CD4-positive, alpha-beta memory T cell (primary cell): ENCODE measurements at regions not wholly inside any gene's neighbourhood (a gene's known extent, or its start where the extent isn't known, plus 50 kb on each side); places are given as distances from the start of the nearest gene placed in this dataset.

Source experiments
- CTCF ChIA-PET: fragments of 350-600 bp; sonication (Branson Sonifier 250); formaldehyde crosslinking; loops from one replicate; lab custom pipeline; 2021; ENCODE audit warnings: inconsistent platforms; ENCODE audit not compliant: partially characterized antibody; lab: Charles Lee
- POLR2A ChIA-PET: fragments of 350-600 bp; sonication (Branson Sonifier 250); formaldehyde crosslinking; loops from one replicate; lab custom pipeline; 2021; ENCODE audit not compliant: partially characterized antibody; lab: Charles Lee
- DNase-seq, 5 donors: peaks; one replicate each; pipeline versions ENCODE4 v3.0.0 to v3.0.0-alpha.2; 2020 to 2022; ENCODE audit warnings: mixed read lengths in 1 of 5
- H3K27ac ChIP-seq: one replicate; pipeline ENCODE4 v1.7.0; 2013; ENCODE audit warnings: low read depth, low read length
- H3K27me3 ChIP-seq: 2 replicates; pipeline ENCODE4 v1.7.0; 2013; ENCODE audit warnings: mild to moderate bottlenecking, low read length, moderate library complexity; ENCODE audit not compliant: insufficient read depth
- H3K36me3 ChIP-seq: 2 replicates; pipeline ENCODE4 v1.7.0; 2013; ENCODE audit warnings: mild to moderate bottlenecking, low read length, moderate library complexity; ENCODE audit not compliant: insufficient read depth
- H3K4me1 ChIP-seq: 2 replicates; pipeline ENCODE4 v1.7.0; 2013; ENCODE audit warnings: mild to moderate bottlenecking, low read length, moderate library complexity; ENCODE audit not compliant: insufficient read depth
- H3K4me3 ChIP-seq, 2 donors: one replicate each; pipeline ENCODE4 v1.7.0; 2013; ENCODE audit warnings: low read length in 2 of 2, mild to moderate bottlenecking in 1 of 2
- H3K9me3 ChIP-seq, 2 donors: one replicate each; pipeline ENCODE4 v1.7.0; 2013; ENCODE audit warnings: low read length in 2 of 2, control low read depth in 1 of 2; ENCODE audit not compliant: control insufficient read depth in 1 of 2
- H3K27ac Mint-ChIP-seq, 7 donors: one replicate each; pipeline ENCODE4 v1.8.0; 2020 to 2021; ENCODE audit warnings: mixed read lengths in 7 of 7, mild to moderate bottlenecking in 6 of 7, inconsistent platforms in 3 of 7, moderate library complexity in 3 of 7
- H3K27me3 Mint-ChIP-seq, 2 donors: one replicate each; pipeline ENCODE4 v1.8.0; 2020 to 2021; ENCODE audit warnings: mixed read lengths in 2 of 2
- H3K36me3 Mint-ChIP-seq, 2 donors: one replicate each; pipeline ENCODE4 v1.8.0; 2020 to 2021; ENCODE audit warnings: mixed read lengths in 2 of 2, inconsistent platforms in 1 of 2, mild to moderate bottlenecking in 1 of 2
- H3K4me1 Mint-ChIP-seq, 4 donors: one replicate each; pipeline ENCODE4 v1.8.0; 2020 to 2021; ENCODE audit warnings: mixed read lengths in 4 of 4, mild to moderate bottlenecking in 1 of 4
- H3K4me3 Mint-ChIP-seq, 8 donors: one replicate each; pipeline ENCODE4 v1.8.0; 2020 to 2021; ENCODE audit warnings: mixed read lengths in 8 of 8, mild to moderate bottlenecking in 7 of 8, moderate library complexity in 6 of 8, inconsistent platforms in 3 of 8
- H3K9me3 Mint-ChIP-seq, 8 donors: one replicate each; pipeline ENCODE4 v1.8.0; 2020 to 2021; ENCODE audit warnings: mixed read lengths in 8 of 8, mild to moderate bottlenecking in 5 of 8, inconsistent platforms in 3 of 8, moderate library complexity in 1 of 8
- intact Hi-C: fragments of 100-400 bp; cut with micrococcal nuclease; formaldehyde crosslinking; loops from one replicate; pipeline ENCODE4 v1.15.1; 2023

DNA sequence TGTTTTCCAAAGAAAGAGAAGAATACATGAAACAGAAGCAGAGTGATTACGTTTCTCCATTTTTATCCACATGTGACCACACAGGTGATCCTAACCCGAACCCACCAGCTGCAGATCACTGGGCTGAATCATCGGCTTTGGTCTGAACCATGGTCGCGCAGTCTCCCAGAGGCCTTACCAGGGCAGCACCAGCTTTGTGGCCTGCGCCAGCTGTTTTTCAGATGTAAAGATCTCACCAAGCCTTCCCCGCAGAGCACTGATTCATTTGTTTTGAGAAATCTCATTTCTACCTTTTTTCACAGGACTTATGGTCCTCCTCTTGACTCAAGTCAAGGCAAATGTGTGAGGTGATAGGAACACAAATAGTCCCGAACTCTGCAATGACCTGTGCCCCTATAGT, 207.0 kb upstream of the PPP2R2D start:
- DNase-seq = no peak
- H3K4me1 Mint-ChIP-seq = no peaks in the 10 kb centered on the region
- Histone ChIP-seq H3K9me3 (no peaks in the 10 kb centered on the region), H3K4me3 (no peak overlapping the region), H3K27me3 (no peaks in the 10 kb centered on the region), H3K36me3 (no peaks in the 10 kb centered on the region), H3K27ac (no peak overlapping the region), H3K4me1 (no peaks in the 10 kb centered on the region)
- ChIA-PET POLR2A (no interaction called here), CTCF (no interaction called here)
- no peak overlapping the region for H3K4me3 Mint-ChIP-seq
- H3K36me3 Mint-ChIP-seq = no peaks in the 10 kb centered on the region
- H3K9me3 Mint-ChIP-seq = peaks cover 0 to 2% (median 0%) of the 10 kb centered on the region in 8 donors
- intact Hi-C loops = no loop called here
- no peak overlapping the region for H3K27ac Mint-ChIP-seq
- H3K27me3 Mint-ChIP-seq = peaks cover 2 to 3% of the 10 kb centered on the region in 2 donors

DNA sequence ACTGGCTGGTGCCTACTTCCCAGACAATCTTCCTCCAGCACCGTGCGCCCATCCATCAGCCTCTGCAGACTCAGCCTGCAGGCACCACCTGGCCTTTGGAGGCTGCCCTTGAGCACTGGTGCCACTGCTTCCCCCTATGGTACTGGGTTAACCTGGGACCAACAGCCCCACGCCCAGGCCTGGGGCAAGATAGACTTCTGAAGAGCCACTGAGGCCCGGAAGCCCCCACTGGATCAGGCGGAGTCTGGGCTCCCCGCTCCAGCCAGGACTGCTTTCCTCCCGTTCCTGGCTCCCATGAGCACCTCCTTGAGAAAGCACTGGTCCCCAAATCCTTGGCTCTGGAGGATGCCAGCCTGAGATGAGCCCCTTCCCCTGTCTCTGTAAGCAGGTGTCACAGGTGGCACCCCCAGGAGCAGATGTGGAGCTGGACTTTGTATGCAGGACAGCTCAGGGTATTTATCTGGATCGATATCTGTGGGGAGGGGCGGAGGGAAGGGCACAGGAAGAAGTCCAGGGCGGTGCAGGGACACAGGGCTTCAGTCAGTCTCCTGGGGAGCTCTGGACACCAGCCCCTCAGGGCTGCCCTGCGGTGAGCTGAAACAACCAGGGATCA, 206.5 kb upstream of the PPP2R2D start:
- Mint-ChIP-seq H3K4me3 (no peak overlapping the region), H3K36me3 (no peaks in the 10 kb centered on the region), H3K27me3 (peaks cover 2 to 3% of the 10 kb centered on the region in 2 donors), H3K9me3 (peaks cover 0 to 2% (median 0%) of the 10 kb centered on the region in 8 donors), H3K27ac (no peak overlapping the region), H3K4me1 (no peaks in the 10 kb centered on the region)
- intact Hi-C loops = no loop called here
- CTCF ChIA-PET = no interaction called here
- H3K27me3 ChIP-seq = no peaks in the 10 kb centered on the region
- no peaks in the 10 kb centered on the region for H3K36me3 ChIP-seq
- DNase-seq = no peak
- POLR2A ChIA-PET = no interaction called here
- H3K4me1 ChIP-seq = no peaks in the 10 kb centered on the region
- H3K9me3 ChIP-seq = no peaks in the 10 kb centered on the region
- no peak overlapping the region for H3K4me3 ChIP-seq
- H3K27ac ChIP-seq = no peak overlapping the region

DNA sequence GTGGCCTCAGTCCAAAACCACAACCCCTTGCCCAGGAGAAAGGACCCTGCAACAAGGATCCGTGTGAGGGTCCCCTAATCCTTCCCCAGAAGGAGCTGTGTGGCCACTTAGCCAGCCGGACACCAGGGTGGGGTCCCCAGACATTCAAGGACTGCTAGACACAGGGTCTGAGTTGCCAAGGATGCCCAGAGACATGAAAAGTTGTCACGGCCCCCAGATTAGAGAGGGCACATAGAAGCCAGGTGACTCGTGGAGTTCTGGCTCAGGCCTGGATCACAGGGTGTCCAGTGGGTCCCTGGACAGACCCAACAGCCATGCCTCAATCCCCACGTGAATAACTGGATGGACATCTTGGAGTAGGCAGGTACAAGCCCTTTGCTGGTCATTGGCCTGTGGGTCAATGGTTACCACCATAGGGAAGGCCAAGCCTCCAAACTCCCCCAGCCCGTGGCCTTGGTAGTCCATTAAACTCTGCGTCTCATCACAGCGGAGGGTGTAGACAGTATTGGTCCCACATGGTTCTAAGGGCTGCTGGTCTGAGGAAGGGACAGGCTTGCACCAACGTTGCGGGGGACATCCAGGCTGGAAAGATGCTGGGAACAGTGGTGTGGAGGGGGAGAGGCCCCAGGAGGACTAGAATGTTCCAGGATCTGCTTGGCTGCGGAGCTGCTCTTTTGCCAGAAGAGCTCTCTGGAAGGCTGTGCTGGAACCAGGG, 205.9 kb upstream of the PPP2R2D start:
- Mint-ChIP-seq H3K4me3 (no peak overlapping the region), H3K27me3 (peaks cover 2 to 3% of the 10 kb centered on the region in 2 donors), H3K27ac (no peak overlapping the region), H3K9me3 (peaks cover 0 to 2% (median 0%) of the 10 kb centered on the region in 8 donors), H3K4me1 (no peaks in the 10 kb centered on the region), H3K36me3 (no peaks in the 10 kb centered on the region)
- H3K9me3 ChIP-seq = no peaks in the 10 kb centered on the region
- ChIA-PET CTCF (no interaction called here), POLR2A (no interaction called here)
- intact Hi-C loops = no loop called here
- H3K27ac ChIP-seq = no peak overlapping the region
- no peaks in the 10 kb centered on the region for H3K36me3 ChIP-seq
- no peaks in the 10 kb centered on the region for H3K4me1 ChIP-seq
- H3K27me3 ChIP-seq = no peaks in the 10 kb centered on the region
- no peak overlapping the region for H3K4me3 ChIP-seq
- no peak for DNase-seq

DNA sequence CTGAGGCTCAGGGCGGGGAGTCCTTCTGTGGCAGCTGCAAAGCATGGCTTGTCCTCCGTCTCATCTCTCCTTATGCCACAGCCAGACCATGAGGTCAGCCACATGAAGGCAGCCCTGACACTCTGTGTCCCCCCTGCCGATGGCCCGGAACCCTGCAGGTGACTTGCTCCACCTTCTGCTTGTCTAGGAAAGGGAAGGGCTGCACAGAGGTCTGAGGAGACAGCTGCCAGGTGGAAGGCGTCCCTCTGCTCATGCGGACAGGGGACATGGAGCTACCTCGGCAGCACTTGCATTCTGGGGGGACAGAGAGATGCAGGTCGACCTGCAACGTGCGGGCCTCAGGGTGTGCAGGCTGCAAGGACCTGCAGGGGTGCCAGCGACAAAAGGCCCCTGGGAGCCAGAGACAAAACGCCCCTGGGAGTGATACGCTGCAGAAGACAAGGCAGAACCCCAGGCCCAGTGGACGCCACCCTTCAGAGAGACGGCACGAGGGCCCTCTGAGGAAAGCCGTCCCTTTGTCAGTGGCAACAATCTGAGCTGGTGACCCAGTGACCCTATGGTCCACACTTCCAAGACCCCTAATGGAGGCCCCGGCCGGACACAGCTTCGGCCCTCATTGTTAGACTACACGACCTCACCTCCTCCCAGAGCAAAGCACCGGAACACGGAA, 205.2 kb upstream of the PPP2R2D start:
- Mint-ChIP-seq H3K9me3 (peaks cover 0 to 2% (median 0%) of the 10 kb centered on the region in 8 donors), H3K27me3 (peaks cover 0 to 3% of the 10 kb centered on the region in 2 donors), H3K27ac (no peak overlapping the region), H3K4me3 (no peak overlapping the region), H3K4me1 (no peaks in the 10 kb centered on the region), H3K36me3 (no peaks in the 10 kb centered on the region)
- Histone ChIP-seq H3K36me3 (no peaks in the 10 kb centered on the region), H3K4me3 (no peak overlapping the region), H3K9me3 (no peaks in the 10 kb centered on the region), H3K27ac (no peak overlapping the region), H3K27me3 (no peaks in the 10 kb centered on the region), H3K4me1 (no peaks in the 10 kb centered on the region)
- DNase-seq = no peak
- ChIA-PET POLR2A (no interaction called here), CTCF (no interaction called here)
- intact Hi-C loops = no loop called here

DNA sequence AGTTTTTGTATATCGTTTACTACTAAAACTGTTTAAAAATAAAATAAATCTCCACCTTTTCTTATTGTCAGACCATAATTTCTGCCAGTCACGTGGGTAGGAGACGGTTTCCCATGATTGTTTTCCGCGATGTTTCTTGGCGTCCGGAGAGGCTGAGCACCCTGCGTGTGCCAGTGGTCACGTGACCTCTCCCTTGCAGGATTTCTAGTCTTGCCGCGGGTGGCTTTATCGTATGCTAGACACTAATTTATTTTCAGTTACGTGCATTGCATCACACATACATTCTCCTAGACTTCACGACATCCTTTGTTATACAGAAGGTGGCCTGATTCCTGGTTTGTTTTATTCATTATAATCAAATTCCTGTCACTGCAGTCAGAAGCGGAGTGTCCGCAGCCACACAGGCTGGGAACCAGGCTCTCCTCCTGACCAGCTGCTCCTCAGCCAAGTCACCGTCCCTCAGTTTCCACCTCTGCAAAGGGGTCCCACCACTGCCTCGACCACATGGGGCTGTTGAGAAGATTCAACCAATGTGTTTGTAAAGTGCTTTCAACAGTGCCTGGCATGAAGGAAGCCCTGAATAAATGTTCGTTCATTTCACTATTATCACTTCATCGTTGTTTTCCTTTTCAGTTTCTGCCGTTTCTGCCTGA, 203.2 kb upstream of the PPP2R2D start:
- H3K36me3 Mint-ChIP-seq = no peaks in the 10 kb centered on the region
- Histone ChIP-seq H3K36me3 (no peaks in the 10 kb centered on the region), H3K4me3 (no peak overlapping the region), H3K27me3 (no peaks in the 10 kb centered on the region), H3K4me1 (no peaks in the 10 kb centered on the region), H3K27ac (no peak overlapping the region), H3K9me3 (no peaks in the 10 kb centered on the region)
- H3K4me3 Mint-ChIP-seq = no peak overlapping the region
- H3K27ac Mint-ChIP-seq = no peak overlapping the region
- H3K4me1 Mint-ChIP-seq = no peaks in the 10 kb centered on the region
- peaks cover 0 to 3% of the 10 kb centered on the region in 2 donors for H3K27me3 Mint-ChIP-seq
- CTCF ChIA-PET = no interaction called here
- no peak for DNase-seq
- intact Hi-C loops = no loop called here
- H3K9me3 Mint-ChIP-seq = peaks cover 0 to 4% (median 0%) of the 10 kb centered on the region in 8 donors
- POLR2A ChIA-PET = no interaction called here

DNA sequence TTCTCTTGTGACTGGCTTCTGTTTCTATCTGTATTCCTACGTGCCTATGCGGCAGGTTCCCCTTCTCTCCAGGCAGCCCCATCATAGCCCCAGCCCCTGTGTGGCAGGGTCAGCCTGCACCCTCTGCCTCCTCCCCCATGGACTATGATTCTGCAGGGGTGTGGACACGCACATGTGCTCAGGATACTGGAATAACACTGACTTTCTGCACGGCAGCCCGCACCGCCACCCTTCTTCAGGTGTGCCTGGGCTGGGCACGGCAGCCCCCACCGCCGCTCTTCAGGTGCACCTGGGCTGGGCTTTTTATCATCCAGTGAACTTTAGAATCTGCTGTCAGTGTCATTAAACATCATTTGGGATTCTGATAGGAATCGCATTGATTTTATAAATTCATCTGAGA, 202.6 kb upstream of the PPP2R2D start:
- DNase-seq = no peak
- POLR2A ChIA-PET = no interaction called here
- no peak overlapping the region for H3K27ac ChIP-seq
- H3K27me3 ChIP-seq = no peaks in the 10 kb centered on the region
- H3K36me3 ChIP-seq = no peaks in the 10 kb centered on the region
- Mint-ChIP-seq H3K27me3 (peaks cover 0 to 3% of the 10 kb centered on the region in 2 donors), H3K4me1 (no peaks in the 10 kb centered on the region), H3K36me3 (no peaks in the 10 kb centered on the region), H3K27ac (no peak overlapping the region), H3K9me3 (peaks cover 0 to 6% (median 0%) of the 10 kb centered on the region in 8 donors), H3K4me3 (no peak overlapping the region)
- CTCF ChIA-PET = no interaction called here
- H3K4me1 ChIP-seq = no peaks in the 10 kb centered on the region
- no peak overlapping the region for H3K4me3 ChIP-seq
- no peaks in the 10 kb centered on the region for H3K9me3 ChIP-seq
- intact Hi-C loops = no loop called here

DNA sequence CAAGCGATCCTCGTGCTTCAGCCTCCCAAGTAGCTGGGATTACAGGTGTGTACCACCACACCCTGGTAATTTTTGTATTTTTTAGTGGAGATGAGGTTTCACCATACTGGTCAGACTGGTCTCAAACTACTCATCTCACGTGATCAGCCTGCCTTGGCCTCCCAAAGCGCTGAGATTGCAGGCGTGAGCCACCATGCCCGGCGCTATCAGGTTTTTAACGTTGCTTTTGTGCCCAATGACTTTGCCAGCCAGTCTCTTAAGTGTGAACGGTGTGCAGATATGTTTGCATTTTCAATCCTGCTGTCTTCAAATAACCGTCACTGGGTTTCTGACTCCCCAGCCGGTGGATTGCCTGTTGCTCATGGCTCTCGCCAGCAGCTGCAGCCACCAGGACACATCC, 201.8 kb upstream of the PPP2R2D start:
- no peaks in the 10 kb centered on the region for H3K36me3 Mint-ChIP-seq
- intact Hi-C loops = no loop called here
- peaks cover 0 to 3% of the 10 kb centered on the region in 2 donors for H3K27me3 Mint-ChIP-seq
- no peaks in the 10 kb centered on the region for H3K4me1 Mint-ChIP-seq
- H3K27me3 ChIP-seq = no peaks in the 10 kb centered on the region
- H3K4me1 ChIP-seq = no peaks in the 10 kb centered on the region
- ChIA-PET POLR2A (no interaction called here), CTCF (no interaction called here)
- H3K4me3 ChIP-seq = no peak overlapping the region
- no peaks in the 10 kb centered on the region for H3K9me3 ChIP-seq
- DNase-seq = no peak
- no peak overlapping the region for H3K27ac Mint-ChIP-seq
- H3K4me3 Mint-ChIP-seq = no peak overlapping the region
- H3K36me3 ChIP-seq = no peaks in the 10 kb centered on the region
- no peak overlapping the region for H3K27ac ChIP-seq
- H3K9me3 Mint-ChIP-seq = peaks cover 0 to 6% (median 0%) of the 10 kb centered on the region in 8 donors
